ENCODE measurements at regions not wholly inside any gene's neighbourhood (a gene's known extent, or its start where the extent isn't known, plus 50 kb on each side); places are given as distances from the start of the nearest gene placed in this dataset.
A peak's percentile ranks its signal among the peaks of the same experiment; 100 is the strongest.

- H3K36me3 ChIP-seq (ENCODE audit: control insufficient read depth, insufficient read depth, low read length), result peaks cover 2% of the 10 kb centered on the region
- no peaks in the 10 kb centered on the region for H3K27me3 ChIP-seq (ENCODE audit: control insufficient read depth, insufficient read depth, low read length)
- H3K4me1 ChIP-seq (ENCODE audit: control insufficient read depth, insufficient read depth, low read length), result no peaks in the 10 kb centered on the region
- H3K4me3 ChIP-seq (ENCODE audit: low read length), result no peak overlapping the region
- no peaks in the 10 kb centered on the region for H3K9me3 ChIP-seq (ENCODE audit: control insufficient read depth, low read depth, low read length)
- WGBS (ENCODE audit: insufficient coverage, low lambda C conversion rate), result 67% methylated on average over 3 of the region's 3 CpGs
- DNase-seq, result no peak
- H3K27ac ChIP-seq (ENCODE audit: low read length), result no peak overlapping the region
Observed at GRCh38 chr4:71257761-71258160, 81.1 kb upstream of the SLC4A4 start.

DNA sequence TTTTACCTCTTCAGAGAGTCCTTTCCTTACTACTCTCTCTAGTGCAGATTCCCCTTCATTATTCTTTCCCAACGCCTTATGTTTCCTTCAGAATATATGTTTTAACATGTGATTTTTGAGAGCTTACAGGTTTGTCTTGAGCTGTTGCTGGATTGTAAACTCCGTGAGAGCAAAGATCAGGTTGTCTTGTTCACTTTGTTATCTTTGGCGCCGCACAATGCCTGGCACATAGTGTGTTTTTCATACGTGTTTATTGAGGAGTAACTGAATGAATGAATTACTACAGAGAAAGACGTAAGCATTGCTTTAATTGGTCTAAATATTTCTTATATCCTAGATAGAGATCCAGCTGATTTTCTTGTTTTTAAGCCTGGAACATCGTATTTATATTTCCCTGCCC is 80.5 kb upstream of the SLC4A4 start:
- DNase-seq, result peak in 1 of 2 donors; percentile 22
- WGBS (ENCODE audit: insufficient coverage, low lambda C conversion rate), result 100% methylated on average over 1 of the region's 7 CpGs
- Histone ChIP-seq H3K9me3 (ENCODE audit: control insufficient read depth, low read depth, low read length) (no peaks in the 10 kb centered on the region), H3K36me3 (ENCODE audit: control insufficient read depth, insufficient read depth, low read length) (peaks cover 2% of the 10 kb centered on the region), H3K4me3 (ENCODE audit: low read length) (no peak overlapping the region), H3K4me1 (ENCODE audit: control insufficient read depth, insufficient read depth, low read length) (no peaks in the 10 kb centered on the region), H3K27me3 (ENCODE audit: control insufficient read depth, insufficient read depth, low read length) (no peaks in the 10 kb centered on the region), H3K27ac (ENCODE audit: low read length) (no peak overlapping the region)

DNA sequence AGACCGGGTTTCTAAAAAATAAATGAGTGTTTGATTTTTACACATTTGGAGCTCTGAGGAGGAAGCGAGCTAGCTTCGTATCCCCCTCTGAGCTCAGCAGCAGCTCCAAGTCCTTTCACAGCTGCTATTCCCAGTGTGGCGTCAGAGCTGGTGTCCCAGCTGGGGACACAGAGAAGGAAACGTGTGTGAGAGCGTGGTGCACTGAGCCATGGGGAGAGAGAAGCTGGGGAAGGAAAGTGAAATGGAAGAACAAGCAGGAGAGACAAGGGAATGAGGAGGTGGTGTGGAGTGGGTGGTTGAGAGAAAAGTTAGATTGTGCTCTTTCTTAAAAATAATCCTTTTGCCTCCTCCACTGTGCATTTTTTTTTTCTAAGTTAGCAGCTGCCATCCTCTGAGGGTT is 79.5 kb upstream of the SLC4A4 start:
- no peak for DNase-seq
- 82% methylated on average over 2 of the region's 6 CpGs for WGBS (ENCODE audit: insufficient coverage, low lambda C conversion rate)

DNA sequence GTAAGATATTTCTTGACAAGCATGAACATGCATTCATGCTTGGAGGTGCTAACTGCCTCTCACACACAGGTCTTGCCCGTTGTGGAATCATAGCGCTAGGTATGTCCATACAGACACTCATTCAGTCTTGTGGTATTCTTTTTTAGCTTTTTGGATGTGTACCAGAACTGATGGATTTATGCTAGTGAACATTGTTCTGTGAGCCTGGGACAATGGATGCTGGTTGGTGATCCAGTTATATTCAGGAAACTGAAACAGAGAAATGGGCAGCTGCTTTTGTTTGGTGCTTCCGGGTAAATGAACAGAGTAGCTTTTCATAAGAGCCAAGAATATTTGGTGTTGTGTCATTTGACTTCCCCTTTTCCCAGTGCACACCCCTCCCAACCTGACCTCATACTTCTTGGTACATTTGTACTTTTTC is 78.9 kb upstream of the SLC4A4 start:
- Histone ChIP-seq H3K27ac (ENCODE audit: low read length) (no peak overlapping the region), H3K27me3 (ENCODE audit: control insufficient read depth, insufficient read depth, low read length) (no peaks in the 10 kb centered on the region), H3K36me3 (ENCODE audit: control insufficient read depth, insufficient read depth, low read length) (peaks cover 2% of the 10 kb centered on the region), H3K4me3 (ENCODE audit: low read length) (no peak overlapping the region), H3K9me3 (ENCODE audit: control insufficient read depth, low read depth, low read length) (no peaks in the 10 kb centered on the region), H3K4me1 (ENCODE audit: control insufficient read depth, insufficient read depth, low read length) (no peaks in the 10 kb centered on the region)
- no peak for DNase-seq
- no CpG with 5 or more reads among the region's 3 CpGs for WGBS (ENCODE audit: insufficient coverage, low lambda C conversion rate)

More for the DNA sequence above, 79.5 kb upstream of the SLC4A4 start:
- Histone ChIP-seq H3K27ac (ENCODE audit: low read length) (no peak overlapping the region), H3K36me3 (ENCODE audit: control insufficient read depth, insufficient read depth, low read length) (peaks cover 2% of the 10 kb centered on the region), H3K9me3 (ENCODE audit: control insufficient read depth, low read depth, low read length) (no peaks in the 10 kb centered on the region), H3K4me1 (ENCODE audit: control insufficient read depth, insufficient read depth, low read length) (no peaks in the 10 kb centered on the region), H3K27me3 (ENCODE audit: control insufficient read depth, insufficient read depth, low read length) (no peaks in the 10 kb centered on the region), H3K4me3 (ENCODE audit: low read length) (no peak overlapping the region)

DNA sequence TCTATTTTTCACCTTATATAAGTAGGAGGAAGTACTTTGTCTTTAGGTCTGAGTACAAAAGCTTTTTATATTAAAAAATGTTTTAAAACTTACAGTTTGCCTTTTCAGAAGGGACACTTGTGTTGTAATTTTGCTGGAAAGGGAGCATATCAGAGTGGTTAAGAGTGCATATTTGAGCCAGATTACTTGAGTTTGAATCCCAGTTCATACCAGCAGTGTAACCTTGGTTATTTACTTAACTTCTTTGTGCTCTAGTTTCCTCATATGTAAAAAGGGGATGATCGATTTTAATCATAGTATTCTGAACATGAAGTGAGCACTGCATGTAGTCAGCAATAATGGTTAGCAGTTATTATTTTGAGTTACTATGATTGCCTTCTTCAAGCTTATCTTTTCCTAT is 78.3 kb upstream of the SLC4A4 start:
- peaks cover 2% of the 10 kb centered on the region for H3K36me3 ChIP-seq (ENCODE audit: control insufficient read depth, insufficient read depth, low read length)
- H3K4me3 ChIP-seq (ENCODE audit: low read length), result no peak overlapping the region
- no peak overlapping the region for H3K27ac ChIP-seq (ENCODE audit: low read length)
- H3K27me3 ChIP-seq (ENCODE audit: control insufficient read depth, insufficient read depth, low read length), result no peaks in the 10 kb centered on the region
- no peak for DNase-seq
- WGBS (ENCODE audit: insufficient coverage, low lambda C conversion rate), result no CpG with 5 or more reads among the region's 1 CpG
- no peaks in the 10 kb centered on the region for H3K9me3 ChIP-seq (ENCODE audit: control insufficient read depth, low read depth, low read length)
- no peaks in the 10 kb centered on the region for H3K4me1 ChIP-seq (ENCODE audit: control insufficient read depth, insufficient read depth, low read length)

- no peak for DNase-seq
- Histone ChIP-seq H3K9me3 (ENCODE audit: control insufficient read depth, low read depth, low read length) (no peaks in the 10 kb centered on the region), H3K27me3 (ENCODE audit: control insufficient read depth, insufficient read depth, low read length) (no peaks in the 10 kb centered on the region), H3K4me3 (ENCODE audit: low read length) (no peak overlapping the region), H3K4me1 (ENCODE audit: control insufficient read depth, insufficient read depth, low read length) (no peaks in the 10 kb centered on the region), H3K27ac (ENCODE audit: low read length) (no peak overlapping the region), H3K36me3 (ENCODE audit: control insufficient read depth, insufficient read depth, low read length) (peaks cover 2% of the 10 kb centered on the region)
- WGBS (ENCODE audit: insufficient coverage, low lambda C conversion rate), result no CpG with 5 or more reads among the region's 6 CpGs
Observed at GRCh38 chr4:71261001-71261400, 77.8 kb upstream of the SLC4A4 start.

GRCh38 chr4:71261633-71262121 is 77.1 kb upstream of the SLC4A4 start:
- H3K36me3 ChIP-seq (ENCODE audit: control insufficient read depth, insufficient read depth, low read length), result no peaks in the 10 kb centered on the region
- no peak overlapping the region for H3K4me3 ChIP-seq (ENCODE audit: low read length)
- no peak overlapping the region for H3K27ac ChIP-seq (ENCODE audit: low read length)
- no peak for DNase-seq
- 100% methylated on average over 1 of the region's 3 CpGs for WGBS (ENCODE audit: insufficient coverage, low lambda C conversion rate)
- no peaks in the 10 kb centered on the region for H3K27me3 ChIP-seq (ENCODE audit: control insufficient read depth, insufficient read depth, low read length)
- H3K9me3 ChIP-seq (ENCODE audit: control insufficient read depth, low read depth, low read length), result no peaks in the 10 kb centered on the region
- H3K4me1 ChIP-seq (ENCODE audit: control insufficient read depth, insufficient read depth, low read length), result no peaks in the 10 kb centered on the region

GRCh38 chr4:71262161-71262560 is 76.7 kb upstream of the SLC4A4 start:
- WGBS (ENCODE audit: insufficient coverage, low lambda C conversion rate), result 100% methylated on average over 1 of the region's 3 CpGs
- H3K27ac ChIP-seq (ENCODE audit: low read length), result no peak overlapping the region
- H3K36me3 ChIP-seq (ENCODE audit: control insufficient read depth, insufficient read depth, low read length), result no peaks in the 10 kb centered on the region
- no peak overlapping the region for H3K4me3 ChIP-seq (ENCODE audit: low read length)
- H3K4me1 ChIP-seq (ENCODE audit: control insufficient read depth, insufficient read depth, low read length), result no peaks in the 10 kb centered on the region
- H3K27me3 ChIP-seq (ENCODE audit: control insufficient read depth, insufficient read depth, low read length), result no peaks in the 10 kb centered on the region
- no peaks in the 10 kb centered on the region for H3K9me3 ChIP-seq (ENCODE audit: control insufficient read depth, low read depth, low read length)
- DNase-seq, result no peak

- Histone ChIP-seq H3K9me3 (ENCODE audit: control insufficient read depth, low read depth, low read length) (no peaks in the 10 kb centered on the region), H3K27ac (ENCODE audit: low read length) (no peak overlapping the region), H3K36me3 (ENCODE audit: control insufficient read depth, insufficient read depth, low read length) (no peaks in the 10 kb centered on the region), H3K27me3 (ENCODE audit: control insufficient read depth, insufficient read depth, low read length) (no peaks in the 10 kb centered on the region), H3K4me1 (ENCODE audit: control insufficient read depth, insufficient read depth, low read length) (no peaks in the 10 kb centered on the region), H3K4me3 (ENCODE audit: low read length) (no peak overlapping the region)
- peak in 1 of 2 donors; percentile 13 for DNase-seq
- 85% methylated on average over 3 of the region's 5 CpGs for WGBS (ENCODE audit: insufficient coverage, low lambda C conversion rate)
Observed at GRCh38 chr4:71266090-71266794, 72.6 kb upstream of the SLC4A4 start.

- Histone ChIP-seq H3K4me1 (ENCODE audit: control insufficient read depth, insufficient read depth, low read length) (no peaks in the 10 kb centered on the region), H3K9me3 (ENCODE audit: control insufficient read depth, low read depth, low read length) (no peaks in the 10 kb centered on the region), H3K4me3 (ENCODE audit: low read length) (no peak overlapping the region), H3K27ac (ENCODE audit: low read length) (no peak overlapping the region), H3K36me3 (ENCODE audit: control insufficient read depth, insufficient read depth, low read length) (no peaks in the 10 kb centered on the region), H3K27me3 (ENCODE audit: control insufficient read depth, insufficient read depth, low read length) (no peaks in the 10 kb centered on the region)
- no CpG with 5 or more reads among the region's 1 CpG for WGBS (ENCODE audit: insufficient coverage, low lambda C conversion rate)
- no peak for DNase-seq
Observed at GRCh38 chr4:71267244-71267643, 71.6 kb upstream of the SLC4A4 start.

GRCh38 chr4:71268166-71268565 is 70.7 kb upstream of the SLC4A4 start:
- H3K9me3 ChIP-seq (ENCODE audit: control insufficient read depth, low read depth, low read length), result no peaks in the 10 kb centered on the region
- H3K4me3 ChIP-seq (ENCODE audit: low read length), result no peak overlapping the region
- DNase-seq, result peak in 1 of 2 donors; percentile 12
- 80% methylated on average over 1 of the region's 4 CpGs for WGBS (ENCODE audit: insufficient coverage, low lambda C conversion rate)
- H3K4me1 ChIP-seq (ENCODE audit: control insufficient read depth, insufficient read depth, low read length), result no peaks in the 10 kb centered on the region
- H3K36me3 ChIP-seq (ENCODE audit: control insufficient read depth, insufficient read depth, low read length), result no peaks in the 10 kb centered on the region
- H3K27me3 ChIP-seq (ENCODE audit: control insufficient read depth, insufficient read depth, low read length), result no peaks in the 10 kb centered on the region
- no peak overlapping the region for H3K27ac ChIP-seq (ENCODE audit: low read length)
